HepG2 (cell line): ENCODE measurements at regions not wholly inside any gene's neighbourhood (a gene's known extent, or its start where the extent isn't known, plus 50 kb on each side); places are given as distances from the start of the nearest gene placed in this dataset.

ENCODE experiments used
- CHD4 ChIP-seq: fragments of 200-600 bp; sonication (generic); IDR thresholded peaks from 2 replicates; pipeline ENCODE4 v1.7.0; 2017; ENCODE audit warnings: mild to moderate bottlenecking, low read length, borderline replicate concordance
- CTCF ChIP-seq: sonication (generic); formaldehyde crosslinking; IDR thresholded peaks from 2 replicates; pipeline ENCODE4 v1.5.0; 2020; ENCODE audit warnings: mild to moderate bottlenecking, missing genetic modification reagents, moderate library complexity
- FOSL1 ChIP-seq: sonication (generic); formaldehyde crosslinking; IDR thresholded peaks from 2 replicates; pipeline ENCODE4 v1.9.0; 2021; ENCODE audit warnings: missing genetic modification reagents, borderline replicate concordance
- NCOR1 ChIP-seq: fragments of 200-600 bp; sonication (generic); IDR thresholded peaks from 2 replicates; pipeline ENCODE4 v1.7.0; 2017; ENCODE audit warnings: antibody characterized with exemption, low read length, borderline replicate concordance
- ZNF879 ChIP-seq: sonication (generic); formaldehyde crosslinking; IDR thresholded peaks from 2 replicates; pipeline ENCODE4 v1.8.1; 2023; ENCODE audit warnings: missing genetic modification reagents
- TF ChIP-seq, protein P1 (sequence below): sonication (generic); formaldehyde crosslinking; IDR thresholded peaks from 2 replicates; pipeline ENCODE4 v1.5.0; 2020; ENCODE audit warnings: mild to moderate bottlenecking, missing genetic modification reagents

GRCh38 chr3:16658925-16659793, 53.9 kb upstream of the DAZL start:
- TF ChIP-seq ZNF879 (CRISPR knock-in tag) (no peak), NCOR1 (no peak), FOSL1 (no peak), CHD4 (no peak), CTCF (no peak)
- TF ChIP-seq, protein P1, sequence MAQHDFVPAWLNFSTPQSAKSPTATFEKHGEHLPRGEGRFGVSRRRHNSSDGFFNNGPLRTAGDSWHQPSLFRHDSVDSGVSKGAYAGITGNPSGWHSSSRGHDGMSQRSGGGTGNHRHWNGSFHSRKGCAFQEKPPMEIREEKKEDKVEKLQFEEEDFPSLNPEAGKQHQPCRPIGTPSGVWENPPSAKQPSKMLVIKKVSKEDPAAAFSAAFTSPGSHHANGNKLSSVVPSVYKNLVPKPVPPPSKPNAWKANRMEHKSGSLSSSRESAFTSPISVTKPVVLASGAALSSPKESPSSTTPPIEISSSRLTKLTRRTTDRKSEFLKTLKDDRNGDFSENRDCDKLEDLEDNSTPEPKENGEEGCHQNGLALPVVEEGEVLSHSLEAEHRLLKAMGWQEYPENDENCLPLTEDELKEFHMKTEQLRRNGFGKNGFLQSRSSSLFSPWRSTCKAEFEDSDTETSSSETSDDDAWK (CRISPR knock-in tag), result no peak
